DND-41 (cell line): ENCODE measurements at regions not wholly inside any gene's neighbourhood (a gene's known extent, or its start where the extent isn't known, plus 50 kb on each side); places are given as distances from the start of the nearest gene placed in this dataset.

Experiments
- ATAC-seq: fragments of 200-7000 bp; cut with Tn5 transposase; 3 replicates; pipeline ENCODE4 v1.9.1; 2021; ENCODE audit warnings: low read depth; ENCODE audit not compliant: insufficient read depth
- DNase-seq: peaks from one replicate; pipeline ENCODE4 v3.0.0-alpha.2; 2020
- H2AFZ ChIP-seq: 2 replicates; pipeline ENCODE4 v1.6.0; 2012; ENCODE audit warnings: low read depth, low read length
- H3K27ac ChIP-seq: 2 replicates; pipeline ENCODE4 v1.5.1; 2012; ENCODE audit warnings: low read length, inconsistent platforms
- H3K27me3 ChIP-seq: fragments of 200-600 bp; sonication (generic); 2 replicates; pipeline ENCODE4 v1.6.0; 2012; ENCODE audit warnings: low read length, mild to moderate bottlenecking, inconsistent platforms; ENCODE audit not compliant: insufficient read depth, poor library complexity
- H3K36me3 ChIP-seq: 2 replicates; pipeline ENCODE4 v1.5.1; 2012; ENCODE audit warnings: low read length, inconsistent platforms; ENCODE audit not compliant: insufficient read depth
- H3K4me1 ChIP-seq: 2 replicates; pipeline ENCODE4 v1.5.1; 2012; ENCODE audit warnings: mild to moderate bottlenecking, low read length; ENCODE audit not compliant: insufficient read depth
- H3K4me2 ChIP-seq: 2 replicates; pipeline ENCODE4 v1.6.0; 2012; ENCODE audit warnings: mild to moderate bottlenecking, moderate library complexity, low read length, inconsistent platforms; ENCODE audit not compliant: insufficient read depth
- H3K4me3 ChIP-seq, 2 experiments: fragments of 200-600 bp in 1 of 2; shearing (Covaris generic) in 1 of 2; 2 replicates each; pipeline ENCODE4 v1.5.1; 2012 to 2016; ENCODE audit warnings: inconsistent platforms in 2 of 2, low read length in 2 of 2, mild to moderate bottlenecking in 2 of 2, low read depth in 1 of 2, moderate library complexity in 1 of 2
- H3K79me2 ChIP-seq: 2 replicates; pipeline ENCODE4 v1.6.0; 2012; ENCODE audit warnings: low read length, inconsistent platforms; ENCODE audit not compliant: insufficient read depth
- H3K9ac ChIP-seq: 2 replicates; pipeline ENCODE4 v1.6.0; 2012; ENCODE audit warnings: low read depth, mild to moderate bottlenecking, inconsistent platforms, low read length, moderate library complexity
- H3K9me3 ChIP-seq: 2 replicates; pipeline ENCODE4 v1.5.1; 2012; ENCODE audit warnings: low read length, moderate library complexity, mild to moderate bottlenecking, inconsistent platforms; ENCODE audit not compliant: insufficient read depth, severe bottlenecking
- H4K20me1 ChIP-seq: 2 replicates; pipeline ENCODE4 v1.6.0; 2012; ENCODE audit warnings: low read length; ENCODE audit not compliant: insufficient read depth
- CTCF ChIP-seq: IDR thresholded peaks from 2 replicates; pipeline ENCODE4 v1.5.1; 2012; ENCODE audit warnings: borderline replicate concordance, low read length, moderate library complexity, mild to moderate bottlenecking; ENCODE audit not compliant: poor library complexity, severe bottlenecking; ENCODE audit errors: extremely low read depth
- EZH2 ChIP-seq: IDR thresholded peaks from 3 replicates; pipeline ENCODE4 v1.6.1; 2012; ENCODE audit warnings: borderline replicate concordance, low read depth, mild to moderate bottlenecking, moderate library complexity, low read length, inconsistent platforms; ENCODE audit not compliant: severe bottlenecking

DNA sequence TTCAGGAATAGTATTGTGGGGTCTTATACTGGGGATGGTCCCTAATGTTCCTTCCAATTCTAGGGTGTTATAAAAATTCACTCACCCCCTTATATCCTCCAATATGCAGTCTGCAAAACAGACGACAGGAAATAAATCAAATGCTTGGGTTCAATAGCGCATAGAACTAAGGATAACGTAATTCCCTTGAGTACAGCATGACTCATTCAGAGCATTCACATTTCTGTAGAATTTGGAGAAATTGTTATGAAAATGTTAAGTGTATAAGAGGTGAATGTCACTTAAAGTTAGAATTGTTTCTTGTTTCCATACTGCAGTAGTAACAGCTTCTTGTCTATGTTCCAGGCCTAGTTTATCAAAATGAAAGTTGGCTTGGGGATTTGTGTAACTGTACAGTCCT is 271.4 kb downstream of the RPS29 start:
- TF ChIP-seq CTCF (no peak), EZH2 (no peak)
- no peak for ATAC-seq
- H3K9me3 ChIP-seq: no peaks in the 10 kb centered on the region
- no peak overlapping the region for H3K4me3 ChIP-seq
- H3K79me2 ChIP-seq: no peaks in the 10 kb centered on the region
- H3K9ac ChIP-seq: no peak overlapping the region
- no peaks in the 10 kb centered on the region for H3K27me3 ChIP-seq
- no peak for DNase-seq
- H3K27ac ChIP-seq: no peak overlapping the region
- no peak overlapping the region for H3K4me2 ChIP-seq
- H2AFZ ChIP-seq: no peak overlapping the region
- H3K36me3 ChIP-seq: no peaks in the 10 kb centered on the region
- H4K20me1 ChIP-seq: no peaks in the 10 kb centered on the region
- no peaks in the 10 kb centered on the region for H3K4me1 ChIP-seq

DNA sequence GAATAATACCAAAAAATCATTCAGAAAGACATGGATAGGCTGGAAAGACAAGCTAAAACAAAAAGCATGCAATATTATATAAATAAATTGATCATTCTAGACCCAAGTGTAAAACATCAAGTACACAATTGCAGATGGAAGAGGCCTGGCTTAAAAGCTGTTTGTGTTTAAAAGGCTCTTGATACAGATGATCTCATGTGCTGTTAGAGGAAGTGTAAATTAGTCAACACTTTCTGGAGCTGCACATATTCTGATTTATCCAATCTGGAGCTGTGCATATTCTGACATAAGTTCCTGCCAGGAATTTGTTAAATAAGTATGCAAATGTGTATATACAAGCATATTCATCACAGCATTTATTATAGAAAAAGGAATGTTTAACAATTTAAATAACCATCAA is 273.1 kb downstream of the RPS29 start:
- no peak for TF ChIP-seq EZH2
- no peak for TF ChIP-seq CTCF
- H3K36me3 ChIP-seq: no peaks in the 10 kb centered on the region
- no peaks in the 10 kb centered on the region for H3K27me3 ChIP-seq
- no peak overlapping the region for H3K4me3 ChIP-seq
- H3K9ac ChIP-seq: no peak overlapping the region
- DNase-seq: no peak
- H3K4me1 ChIP-seq: no peaks in the 10 kb centered on the region
- H3K27ac ChIP-seq: no peak overlapping the region
- H3K79me2 ChIP-seq: no peaks in the 10 kb centered on the region
- no peaks in the 10 kb centered on the region for H3K9me3 ChIP-seq
- ATAC-seq: no peak
- no peak overlapping the region for H2AFZ ChIP-seq
- no peak overlapping the region for H3K4me2 ChIP-seq
- H4K20me1 ChIP-seq: no peaks in the 10 kb centered on the region

- Histone ChIP-seq H3K27me3 (no peaks in the 10 kb centered on the region), H4K20me1 (no peaks in the 10 kb centered on the region), H3K79me2 (no peaks in the 10 kb centered on the region), H3K36me3 (no peaks in the 10 kb centered on the region), H3K4me1 (no peaks in the 10 kb centered on the region), H3K4me2 (no peak overlapping the region), H3K9ac (no peak overlapping the region), H3K27ac (no peak overlapping the region), H3K9me3 (no peaks in the 10 kb centered on the region), H2AFZ (no peak overlapping the region), H3K4me3 (no peak overlapping the region)
- ATAC-seq (no peak), DNase-seq (no peak)
- no peak for TF ChIP-seq CTCF
- TF ChIP-seq EZH2: no peak
Observed at GRCh38 chr14:49310298-49310697, 275.9 kb downstream of the RPS29 start.
